Ascending aorta (tissue), 2 donors: ENCODE measurements at regions not wholly inside any gene's neighbourhood (a gene's known extent, or its start where the extent isn't known, plus 50 kb on each side); places are given as distances from the start of the nearest gene placed in this dataset.
A peak's percentile ranks its signal among the peaks of the same experiment; 100 is the strongest.

Experiments used
- DNase-seq, 2 donors: peaks; one replicate each; pipeline ENCODE4 v3.0.0-alpha.2; 2019; ENCODE audit warnings: low spot score in 2 of 2
- H3K27ac ChIP-seq, 2 donors: fragments of 200-600 bp; sonication (generic); one replicate each; pipeline ENCODE4 v1.5.1; 2016 to 2017; ENCODE audit warnings: mild to moderate bottlenecking in 1 of 2
- H3K27me3 ChIP-seq: fragments of 200-600 bp; sonication (generic); one replicate; pipeline ENCODE4 v1.5.1; 2017
- H3K36me3 ChIP-seq, 2 donors: fragments of 200-600 bp; sonication (generic); one replicate each; pipeline ENCODE4 v1.5.1; 2016
- H3K4me1 ChIP-seq, 2 donors: fragments of 200-600 bp; sonication (generic); one replicate each; pipeline ENCODE4 v1.5.1; 2016 to 2017; ENCODE audit warnings: mild to moderate bottlenecking in 1 of 2
- H3K4me3 ChIP-seq, 2 donors: fragments of 200-600 bp; sonication (generic); one replicate each; pipeline ENCODE4 v1.5.1; 2016 to 2017; ENCODE audit warnings: mild to moderate bottlenecking in 1 of 2
- H3K9me3 ChIP-seq, 2 donors: fragments of 200-600 bp; sonication (generic); one replicate each; pipeline ENCODE4 v1.5.1; 2016
- intact Hi-C: fragments of 100-400 bp; cut with DNase I; formaldehyde crosslinking; loops from one replicate; pipeline ENCODE4 v1.15.1; 2023
- TF ChIP-seq, protein P1 (sequence below), 3 experiments: fragments of 200-600 bp in 2 of 3; fragments of 450-650 bp in 1 of 3; sonication (generic) in 2 of 3; IDR thresholded peaks; one replicate each; pipeline ENCODE4 v1.5.1; 2016 to 2019; ENCODE audit warnings: antibody characterized with exemption in 3 of 3, mild to moderate bottlenecking in 1 of 3, moderate library complexity in 1 of 3

DNA sequence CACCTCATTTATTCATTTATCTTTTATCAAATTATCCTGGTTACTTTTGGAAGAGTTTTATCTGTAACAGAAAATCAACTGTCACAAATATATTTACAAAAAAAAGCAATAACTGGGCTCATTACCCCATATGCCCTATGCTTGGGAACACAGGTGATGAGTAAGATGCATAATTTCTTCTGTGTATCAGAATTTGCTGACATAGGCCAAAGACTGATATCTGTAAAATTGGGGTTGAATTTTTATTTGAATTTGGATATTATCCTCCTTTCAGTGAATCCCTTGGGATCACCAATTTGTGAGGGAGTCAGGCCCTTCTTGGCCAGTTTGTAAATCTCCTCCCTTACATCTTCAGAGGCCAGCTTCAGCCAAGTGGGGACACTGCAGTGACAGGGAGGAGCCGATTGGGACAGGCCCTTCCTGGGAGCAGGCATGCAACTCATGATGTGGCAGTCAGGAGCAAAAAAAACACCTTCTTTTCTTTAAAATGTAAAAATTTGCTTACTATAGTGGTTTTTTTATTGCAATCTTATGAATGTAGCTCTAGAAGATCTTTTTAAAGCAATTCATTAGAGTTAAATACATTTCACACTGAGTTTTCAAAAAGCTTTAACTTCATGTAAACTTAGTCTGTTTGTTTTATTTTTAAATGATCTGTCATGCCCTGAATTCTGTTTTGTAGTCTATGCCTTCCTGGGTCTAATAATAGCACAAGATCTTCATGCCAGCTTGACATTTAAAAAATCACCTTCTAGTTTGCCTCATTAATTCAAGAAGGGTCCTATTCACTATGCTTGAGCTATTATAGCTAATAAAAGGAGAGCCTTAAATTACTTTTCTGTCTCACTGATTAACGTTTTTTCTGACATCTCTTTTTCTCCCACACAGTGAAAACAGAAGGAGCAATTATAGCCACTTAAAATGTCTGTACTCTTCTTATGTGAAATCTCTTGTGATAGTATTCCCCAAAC, 136.6 kb upstream of the SPRY1 start:
- Histone ChIP-seq H3K36me3 (no peaks in the 10 kb centered on the region), H3K4me3 (no peak overlapping the region), H3K27me3 (no peaks in the 10 kb centered on the region), H3K9me3 (no peaks in the 10 kb centered on the region), H3K27ac (peak overlapping the region in 1 of 2 donors; percentile 52), H3K4me1 (peaks cover 4 to 18% of the 10 kb centered on the region in 2 donors)
- DNase-seq = no peak
- intact Hi-C loops = no loop called here
- TF ChIP-seq, protein P1, sequence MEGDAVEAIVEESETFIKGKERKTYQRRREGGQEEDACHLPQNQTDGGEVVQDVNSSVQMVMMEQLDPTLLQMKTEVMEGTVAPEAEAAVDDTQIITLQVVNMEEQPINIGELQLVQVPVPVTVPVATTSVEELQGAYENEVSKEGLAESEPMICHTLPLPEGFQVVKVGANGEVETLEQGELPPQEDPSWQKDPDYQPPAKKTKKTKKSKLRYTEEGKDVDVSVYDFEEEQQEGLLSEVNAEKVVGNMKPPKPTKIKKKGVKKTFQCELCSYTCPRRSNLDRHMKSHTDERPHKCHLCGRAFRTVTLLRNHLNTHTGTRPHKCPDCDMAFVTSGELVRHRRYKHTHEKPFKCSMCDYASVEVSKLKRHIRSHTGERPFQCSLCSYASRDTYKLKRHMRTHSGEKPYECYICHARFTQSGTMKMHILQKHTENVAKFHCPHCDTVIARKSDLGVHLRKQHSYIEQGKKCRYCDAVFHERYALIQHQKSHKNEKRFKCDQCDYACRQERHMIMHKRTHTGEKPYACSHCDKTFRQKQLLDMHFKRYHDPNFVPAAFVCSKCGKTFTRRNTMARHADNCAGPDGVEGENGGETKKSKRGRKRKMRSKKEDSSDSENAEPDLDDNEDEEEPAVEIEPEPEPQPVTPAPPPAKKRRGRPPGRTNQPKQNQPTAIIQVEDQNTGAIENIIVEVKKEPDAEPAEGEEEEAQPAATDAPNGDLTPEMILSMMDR (IDR thresholded peaks at IDR 0.05) = no peak

DNA sequence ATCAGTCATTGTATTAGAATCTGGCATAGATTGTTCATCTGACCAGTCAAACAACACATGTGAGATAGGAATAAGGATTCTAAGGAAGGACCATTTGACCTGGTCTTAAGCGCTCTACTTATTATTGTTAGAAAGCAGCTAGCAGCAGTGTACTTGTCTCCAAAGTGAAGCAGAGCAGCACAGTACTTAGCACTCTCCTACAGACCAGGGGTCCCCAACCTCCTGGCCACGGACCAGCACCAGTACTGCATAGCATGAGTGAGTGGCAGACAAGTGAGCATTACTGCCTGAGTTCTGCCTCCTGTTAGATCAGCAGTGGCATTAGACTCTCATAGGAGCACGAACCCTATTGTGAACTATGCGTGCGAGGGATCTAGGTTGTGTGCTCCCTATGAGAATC, 135.9 kb upstream of the SPRY1 start:
- peaks cover 4 to 23% of the 10 kb centered on the region in 2 donors for H3K4me1 ChIP-seq
- H3K36me3 ChIP-seq = no peaks in the 10 kb centered on the region
- H3K9me3 ChIP-seq = no peaks in the 10 kb centered on the region
- no peaks in the 10 kb centered on the region for H3K27me3 ChIP-seq
- intact Hi-C loops = no loop called here
- DNase-seq = no peak
- peak overlapping the region in 1 of 2 donors; percentile 52 for H3K27ac ChIP-seq
- no peak overlapping the region for H3K4me3 ChIP-seq
- TF ChIP-seq, protein P1 (IDR thresholded peaks at IDR 0.05) = no peak

DNA sequence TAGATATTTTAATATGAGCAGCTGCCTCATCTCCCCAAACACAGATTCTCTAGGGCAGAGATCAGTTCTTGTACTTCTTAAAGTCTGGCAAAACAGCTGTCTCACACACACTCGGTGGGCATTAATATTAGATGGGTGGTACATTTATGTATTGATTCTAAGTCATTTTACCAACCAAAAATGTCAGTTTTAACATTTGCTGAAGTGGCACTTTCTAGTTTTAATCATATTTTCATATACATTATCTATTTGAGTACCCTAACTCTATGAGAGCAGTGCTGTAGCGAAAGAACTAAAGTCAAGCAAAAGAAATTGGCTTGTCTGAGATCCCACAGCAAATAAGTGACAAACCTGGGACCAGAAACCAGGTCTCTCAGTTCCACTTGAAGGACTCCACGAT, 134.5 kb upstream of the SPRY1 start:
- TF ChIP-seq, protein P1 (IDR thresholded peaks at IDR 0.05) = no peak
- Histone ChIP-seq H3K27ac (no peak overlapping the region), H3K4me3 (no peak overlapping the region), H3K9me3 (no peaks in the 10 kb centered on the region), H3K27me3 (no peaks in the 10 kb centered on the region), H3K36me3 (no peaks in the 10 kb centered on the region), H3K4me1 (peaks cover 4 to 23% of the 10 kb centered on the region in 2 donors)
- intact Hi-C loops = no loop called here
- no peak for DNase-seq

DNA sequence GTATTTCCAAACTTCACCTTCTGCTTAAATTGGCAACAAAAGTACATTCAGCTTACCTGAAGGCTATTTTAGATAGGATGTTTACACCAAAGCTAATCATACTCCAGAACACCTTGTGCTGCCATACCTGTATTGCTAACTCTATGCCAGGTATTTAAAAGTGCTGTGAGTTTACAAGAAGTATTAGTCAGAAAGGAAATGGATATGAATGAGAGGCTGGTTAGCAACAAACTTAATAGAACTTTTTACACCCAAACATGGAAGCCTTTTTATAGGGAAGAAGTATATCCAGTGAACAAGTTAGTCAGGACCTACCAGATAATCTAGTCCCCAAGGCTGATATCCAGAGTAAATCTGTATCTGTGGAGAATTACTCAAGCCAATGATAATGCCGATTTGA, 131.2 kb upstream of the SPRY1 start:
- Histone ChIP-seq H3K4me1 (peaks cover 3 to 23% of the 10 kb centered on the region in 2 donors), H3K27ac (no peak overlapping the region), H3K27me3 (no peaks in the 10 kb centered on the region), H3K36me3 (no peaks in the 10 kb centered on the region), H3K9me3 (no peaks in the 10 kb centered on the region), H3K4me3 (no peak overlapping the region)
- DNase-seq = no peak
- intact Hi-C loops = no loop called here
- TF ChIP-seq, protein P1 (IDR thresholded peaks at IDR 0.05) = no peak

DNA sequence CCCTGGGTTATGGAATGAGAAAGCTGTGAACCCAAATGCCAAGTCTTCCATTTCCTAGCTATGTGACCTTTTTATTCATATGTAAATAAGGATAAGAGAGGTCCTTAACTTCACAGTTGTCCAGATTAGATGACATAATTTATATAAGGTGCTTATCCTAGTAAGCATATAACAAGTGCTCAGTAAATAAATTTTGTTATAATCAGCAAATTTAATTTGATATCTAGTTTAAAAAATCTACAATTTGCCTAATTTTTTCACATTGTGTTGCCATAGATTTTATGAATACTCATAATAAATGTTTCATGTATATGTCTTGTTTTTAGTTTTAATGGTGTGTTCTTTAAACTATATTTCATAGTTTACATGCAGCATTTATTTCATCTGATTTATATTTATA, 130.4 kb upstream of the SPRY1 start:
- no peak for DNase-seq
- TF ChIP-seq, protein P1 (IDR thresholded peaks at IDR 0.05) = no peak
- H3K27ac ChIP-seq = no peak overlapping the region
- intact Hi-C loops = no loop called here
- H3K4me1 ChIP-seq = peaks cover 2 to 21% of the 10 kb centered on the region in 2 donors
- no peaks in the 10 kb centered on the region for H3K9me3 ChIP-seq
- no peaks in the 10 kb centered on the region for H3K36me3 ChIP-seq
- no peaks in the 10 kb centered on the region for H3K27me3 ChIP-seq
- no peak overlapping the region for H3K4me3 ChIP-seq
